Thyroid gland (tissue), 4 donors: ENCODE measurements at regions not wholly inside any gene's neighbourhood (a gene's known extent, or its start where the extent isn't known, plus 50 kb on each side); places are given as distances from the start of the nearest gene placed in this dataset.

ENCODE experiments used
- CTCF ChIP-seq, 6 experiments: fragments of 200-600 bp in 3 of 6; fragments of 450-650 bp in 3 of 6; sonication (generic) in 3 of 6; IDR thresholded peaks; one replicate each; pipeline ENCODE4 v1.5.1; 2016 to 2019; ENCODE audit warnings: antibody characterized with exemption in 6 of 6, mild to moderate bottlenecking in 2 of 6, inconsistent platforms in 1 of 6, moderate library complexity in 1 of 6
- POLR2A ChIP-seq, 2 donors: fragments of 450-650 bp; IDR thresholded peaks; one replicate each; pipeline ENCODE4 v1.6.1; 2017; ENCODE audit warnings: antibody characterized with exemption in 2 of 2, mild to moderate bottlenecking in 2 of 2, moderate library complexity in 1 of 2

GRCh38 chr18:49704334-49704733, 109.0 kb downstream of the ACAA2 start:
- TF ChIP-seq CTCF (IDR thresholded peaks at IDR 0.05) (no peak), POLR2A (IDR thresholded peaks at IDR 0.05) (no peak)
